IMR-90 (cell line): ENCODE measurements at regions not wholly inside any gene's neighbourhood (a gene's known extent, or its start where the extent isn't known, plus 50 kb on each side); places are given as distances from the start of the nearest gene placed in this dataset.

Source experiments
- ATAC-seq: fragments of 200-7000 bp; cut with Tn5 transposase; 2 replicates; pipeline ENCODE4 v1.9.1; 2020; ENCODE audit warnings: low read depth, mild to moderate bottlenecking, moderate library complexity
- BruUV-seq: library from RNA; stranded (reverse); fragments of 400-500 nt; replicated peaks from 2 replicates; lab custom pipeline; 2021; lab: Mats Ljungman, UMichigan
- CTCF ChIA-PET: fragments of 300-600 bp; formaldehyde crosslinking; extraction: SDS; loops from one replicate; lab custom pipeline; 2021; ENCODE audit warnings: antibody characterized with exemption; lab: Yijun Ruan, JAX
- POLR2A ChIA-PET: fragments of 300-600 bp; sonication (Branson Sonifier 250); formaldehyde crosslinking; loops from one replicate; lab custom pipeline; 2022; ENCODE audit warnings: antibody characterized with exemption; ENCODE audit not compliant: unreplicated experiment; lab: Charles Lee
- DNase-seq: peaks from one replicate; pipeline ENCODE4 v3.0.0; 2013
- H2AFZ ChIP-seq: replicated peaks from 2 replicates; pipeline ENCODE3; 2013; ENCODE audit warnings: low read length, mild to moderate bottlenecking; ENCODE audit not compliant: poor library complexity
- H2AK5ac ChIP-seq: 2 replicates; pipeline ENCODE4 v1.6.1; 2013; ENCODE audit warnings: low read depth, low read length, inconsistent platforms
- H2AK9ac ChIP-seq: replicated peaks from 2 replicates; pipeline ENCODE3; 2013; ENCODE audit warnings: mild to moderate bottlenecking, low read depth, low read length, moderate library complexity; ENCODE audit not compliant: poor library complexity
- H2BK120ac ChIP-seq: 2 replicates; pipeline ENCODE4 v1.6.1; 2013; ENCODE audit warnings: low read depth, low read length, inconsistent platforms
- H2BK15ac ChIP-seq: 3 replicates; pipeline ENCODE4 v1.6.1; 2013; ENCODE audit warnings: low read depth, low read length, inconsistent platforms
- H2BK20ac ChIP-seq: 2 replicates; pipeline ENCODE4 v1.6.1; 2013; ENCODE audit warnings: low read depth, mild to moderate bottlenecking, inconsistent platforms, low read length, moderate library complexity
- H2BK5ac ChIP-seq: 2 replicates; pipeline ENCODE4 v1.6.1; 2013; ENCODE audit warnings: mild to moderate bottlenecking, low read depth, low read length, inconsistent platforms; ENCODE audit not compliant: poor library complexity, severe bottlenecking
- H3K14ac ChIP-seq: replicated peaks from 2 replicates; pipeline ENCODE4 v1.6.1; 2013; ENCODE audit warnings: low read depth, low read length, inconsistent platforms
- H3K18ac ChIP-seq: 2 replicates; pipeline ENCODE4 v1.6.1; 2013; ENCODE audit warnings: low read depth, low read length, control low read depth
- H3K23ac ChIP-seq: 2 replicates; pipeline ENCODE4 v1.6.1; 2013; ENCODE audit warnings: low read depth, low read length, inconsistent platforms
- H3K27ac ChIP-seq: 2 replicates; pipeline ENCODE4 v1.5.1; 2013; ENCODE audit warnings: mild to moderate bottlenecking, control low read depth, low read length; ENCODE audit not compliant: insufficient read depth
- H3K27me3 ChIP-seq: 2 replicates; pipeline ENCODE4 v1.6.1; 2013; ENCODE audit warnings: low read length; ENCODE audit not compliant: control insufficient read depth, insufficient read depth
- H3K36me3 ChIP-seq: 2 replicates; pipeline ENCODE4 v1.6.1; 2013; ENCODE audit warnings: low read length, mixed read lengths; ENCODE audit not compliant: control insufficient read depth, insufficient read depth
- H3K4ac ChIP-seq: 2 replicates; pipeline ENCODE4 v1.6.1; 2013; ENCODE audit warnings: low read depth, low read length, inconsistent platforms
- H3K4me1 ChIP-seq: 2 replicates; pipeline ENCODE4 v1.6.1; 2013; ENCODE audit warnings: low read length, mixed read lengths; ENCODE audit not compliant: control insufficient read depth, insufficient read depth
- H3K4me2 ChIP-seq: 2 replicates; pipeline ENCODE4 v1.6.1; 2013; ENCODE audit warnings: low read depth, mild to moderate bottlenecking, control low read depth, low read length, moderate library complexity
- H3K4me3 ChIP-seq: 2 replicates; pipeline ENCODE4 v1.5.1; 2013; ENCODE audit warnings: low read depth, mild to moderate bottlenecking, control low read depth, low read length, moderate library complexity; ENCODE audit not compliant: insufficient read depth
- H3K56ac ChIP-seq: 2 replicates; pipeline ENCODE4 v1.6.1; 2013; ENCODE audit warnings: low read length, inconsistent platforms; ENCODE audit not compliant: insufficient read depth; ENCODE audit errors: extremely low read depth
- H3K79me1 ChIP-seq, 2 experiments: 2 replicates each; pipeline ENCODE4 v1.6.1; 2013; ENCODE audit warnings: low read length in 2 of 2, inconsistent platforms in 1 of 2, low read depth in 1 of 2
- H3K9ac ChIP-seq: 2 replicates; pipeline ENCODE4 v1.6.1; 2013; ENCODE audit warnings: low read depth, low read length, control low read depth
- H3K9me1 ChIP-seq: 2 replicates; pipeline ENCODE4 v1.6.1; 2013; ENCODE audit warnings: low read length, inconsistent platforms; ENCODE audit not compliant: insufficient read depth
- H3K9me3 ChIP-seq: 2 replicates; pipeline ENCODE4 v1.6.1; 2013; ENCODE audit warnings: low read length; ENCODE audit not compliant: control insufficient read depth, insufficient read depth
- H4K20me1 ChIP-seq: 2 replicates; pipeline ENCODE4 v1.6.1; 2013; ENCODE audit warnings: low read length, inconsistent platforms; ENCODE audit not compliant: insufficient read depth
- H4K5ac ChIP-seq: 2 replicates; pipeline ENCODE4 v1.6.1; 2013; ENCODE audit warnings: mild to moderate bottlenecking, low read depth, low read length, control low read depth
- H4K8ac ChIP-seq, 2 experiments: 2 replicates each; pipeline ENCODE4 v1.6.1; 2013; ENCODE audit warnings: low read depth in 2 of 2, low read length in 2 of 2, control low read depth in 1 of 2, inconsistent platforms in 1 of 2
- H4K91ac ChIP-seq: 2 replicates; pipeline ENCODE4 v1.6.1; 2013; ENCODE audit warnings: low read depth, low read length, inconsistent platforms; ENCODE audit not compliant: insufficient read depth
- BHLHE40 ChIP-seq: fragments of 150-350 bp; IDR thresholded peaks from 2 replicates; pipeline ENCODE4 v1.6.1; 2016; ENCODE audit warnings: mild to moderate bottlenecking, low read depth, low read length
- CEBPB ChIP-seq: IDR thresholded peaks from 2 replicates; pipeline ENCODE4 v1.6.1; 2012; ENCODE audit warnings: low read depth, low read length, improper control_type of control experiment
- MAFK ChIP-seq: IDR thresholded peaks from 2 replicates; pipeline ENCODE4 v1.6.1; 2012; ENCODE audit warnings: low read depth, low read length, improper control_type of control experiment
- MAZ ChIP-seq: IDR thresholded peaks from 2 replicates; pipeline ENCODE4 v1.6.1; 2012; ENCODE audit warnings: low read depth, mild to moderate bottlenecking, low read length, improper control_type of control experiment, moderate library complexity, borderline replicate concordance
- MXI1 ChIP-seq: IDR thresholded peaks from 2 replicates; pipeline ENCODE4 v1.6.1; 2012; ENCODE audit warnings: low read depth, mild to moderate bottlenecking, low read length, moderate library complexity, borderline replicate concordance
- NFE2L2 ChIP-seq: fragments of 150-350 bp; IDR thresholded peaks from 2 replicates; pipeline ENCODE4 v1.6.1; 2016; ENCODE audit warnings: low read depth, mild to moderate bottlenecking, low read length
- POLR2A ChIP-seq: IDR thresholded peaks from 2 replicates; pipeline ENCODE4 v1.6.1; 2012; ENCODE audit warnings: mild to moderate bottlenecking, low read depth, low read length
- RAD21 ChIP-seq: IDR thresholded peaks from 2 replicates; pipeline ENCODE4 v1.6.1; 2012; ENCODE audit warnings: low read length, improper control_type of control experiment
- RCOR1 ChIP-seq: IDR thresholded peaks from 2 replicates; pipeline ENCODE4 v1.6.1; 2012; ENCODE audit warnings: mild to moderate bottlenecking, low read length, improper control_type of control experiment; ENCODE audit not compliant: insufficient replicate concordance
- RFX5 ChIP-seq: IDR thresholded peaks from 2 replicates; pipeline ENCODE4 v1.8.0; 2012; ENCODE audit warnings: low read depth, mild to moderate bottlenecking, low read length, moderate library complexity
- SMC3 ChIP-seq: fragments of 150-350 bp; IDR thresholded peaks from 2 replicates; pipeline ENCODE4 v1.6.1; 2016; ENCODE audit warnings: low read depth, mild to moderate bottlenecking, antibody characterized with exemption, low read length, moderate library complexity
- WGBS, 2 experiments: methylation state at CpG; one replicate each; pipeline versions ENCODE4 v1.1.5 to v1.1.7; 2013; ENCODE audit warnings: missing lambda C conversion rate in 2 of 2; ENCODE audit not compliant: insufficient read length in 1 of 2; ENCODE audit errors: extremely low coverage in 2 of 2; 5-methylcytosine and 5-hydroxymethylcytosine counted together
- dilution Hi-C: fragments of 300-500 bp; cut with HindIII; formaldehyde crosslinking; loops from one replicate; pipeline ENCODE4 v1.14.3; 2018; ENCODE audit warnings: low sequenced_read_pairs; ENCODE audit not compliant: unreplicated experiment
- in situ Hi-C: fragments of 300-500 bp; cut with MboI; formaldehyde crosslinking; loops from 3 replicates; pipeline ENCODE4 v1.14.3; 2019; ENCODE audit warnings: low sequenced_read_pairs, inconsistent platforms, mixed read lengths
- intact Hi-C: fragments of 100-400 bp; cut with micrococcal nuclease; formaldehyde crosslinking; loops from 2 replicates; pipeline ENCODE4 v1.10.0; 2022
- TF ChIP-seq, protein P1 (sequence below): fragments of 150-350 bp; IDR thresholded peaks from 2 replicates; pipeline ENCODE4 v1.6.1; 2016; ENCODE audit warnings: low read depth, mild to moderate bottlenecking, low read length, moderate library complexity, borderline replicate concordance
- TF ChIP-seq, protein P2 (sequence below): conservative IDR thresholded peaks from 2 replicates; pipeline ENCODE4 v1.5.1; 2012; ENCODE audit warnings: mild to moderate bottlenecking, low read depth, low read length, improper control_type of control experiment
- TF ChIP-seq, protein P3 (sequence below): fragments of 150-350 bp; IDR thresholded peaks from 2 replicates; pipeline ENCODE4 v1.6.1; 2017; ENCODE audit warnings: mild to moderate bottlenecking, antibody characterized with exemption, low read length, low read depth

DNA sequence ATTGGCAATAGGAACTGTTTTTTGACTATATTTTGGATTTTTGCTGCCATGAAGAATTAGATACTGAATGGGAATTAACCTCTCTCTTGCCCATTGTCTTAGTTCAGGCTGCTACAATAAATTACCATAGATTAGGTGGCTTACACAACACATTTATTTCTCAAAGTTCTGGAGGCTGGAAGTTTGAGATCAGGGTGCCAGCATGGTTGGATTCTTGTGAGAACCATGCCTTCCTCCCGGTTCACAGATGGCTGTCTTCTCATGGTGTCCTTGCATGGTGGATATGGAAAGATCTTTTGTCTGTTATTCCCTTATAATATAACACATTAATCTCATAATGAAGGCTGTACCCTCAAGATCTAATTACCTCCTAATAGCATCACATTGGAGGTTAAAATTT lies 836.4 kb downstream of the SLC4A3 start:
- H4K20me1 ChIP-seq, result no peaks in the 10 kb centered on the region
- no peak overlapping the region for H2BK20ac ChIP-seq
- no peaks in the 10 kb centered on the region for H3K79me1 ChIP-seq
- no peaks in the 10 kb centered on the region for H3K9me3 ChIP-seq
- no peak overlapping the region for H4K8ac ChIP-seq
- no peak overlapping the region for H3K56ac ChIP-seq
- dilution Hi-C loops, result no loop called here
- H3K18ac ChIP-seq, result no peak overlapping the region
- H3K14ac ChIP-seq, result no peak overlapping the region
- in situ Hi-C loops, result no loop called here
- no peak overlapping the region for H3K9ac ChIP-seq
- TF ChIP-seq, protein P1, sequence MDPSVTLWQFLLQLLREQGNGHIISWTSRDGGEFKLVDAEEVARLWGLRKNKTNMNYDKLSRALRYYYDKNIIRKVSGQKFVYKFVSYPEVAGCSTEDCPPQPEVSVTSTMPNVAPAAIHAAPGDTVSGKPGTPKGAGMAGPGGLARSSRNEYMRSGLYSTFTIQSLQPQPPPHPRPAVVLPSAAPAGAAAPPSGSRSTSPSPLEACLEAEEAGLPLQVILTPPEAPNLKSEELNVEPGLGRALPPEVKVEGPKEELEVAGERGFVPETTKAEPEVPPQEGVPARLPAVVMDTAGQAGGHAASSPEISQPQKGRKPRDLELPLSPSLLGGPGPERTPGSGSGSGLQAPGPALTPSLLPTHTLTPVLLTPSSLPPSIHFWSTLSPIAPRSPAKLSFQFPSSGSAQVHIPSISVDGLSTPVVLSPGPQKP, result no peak
- TF ChIP-seq MAFK, result no peak
- TF ChIP-seq CEBPB, result no peak
- TF ChIP-seq POLR2A, result no peak
- TF ChIP-seq NFE2L2, result no peak
- no peak for TF ChIP-seq RAD21
- TF ChIP-seq RFX5, result no peak
- no peak for TF ChIP-seq SMC3
- no peak for TF ChIP-seq BHLHE40
- no peak for TF ChIP-seq MAZ
- TF ChIP-seq RCOR1, result no peak
- TF ChIP-seq, protein P2, sequence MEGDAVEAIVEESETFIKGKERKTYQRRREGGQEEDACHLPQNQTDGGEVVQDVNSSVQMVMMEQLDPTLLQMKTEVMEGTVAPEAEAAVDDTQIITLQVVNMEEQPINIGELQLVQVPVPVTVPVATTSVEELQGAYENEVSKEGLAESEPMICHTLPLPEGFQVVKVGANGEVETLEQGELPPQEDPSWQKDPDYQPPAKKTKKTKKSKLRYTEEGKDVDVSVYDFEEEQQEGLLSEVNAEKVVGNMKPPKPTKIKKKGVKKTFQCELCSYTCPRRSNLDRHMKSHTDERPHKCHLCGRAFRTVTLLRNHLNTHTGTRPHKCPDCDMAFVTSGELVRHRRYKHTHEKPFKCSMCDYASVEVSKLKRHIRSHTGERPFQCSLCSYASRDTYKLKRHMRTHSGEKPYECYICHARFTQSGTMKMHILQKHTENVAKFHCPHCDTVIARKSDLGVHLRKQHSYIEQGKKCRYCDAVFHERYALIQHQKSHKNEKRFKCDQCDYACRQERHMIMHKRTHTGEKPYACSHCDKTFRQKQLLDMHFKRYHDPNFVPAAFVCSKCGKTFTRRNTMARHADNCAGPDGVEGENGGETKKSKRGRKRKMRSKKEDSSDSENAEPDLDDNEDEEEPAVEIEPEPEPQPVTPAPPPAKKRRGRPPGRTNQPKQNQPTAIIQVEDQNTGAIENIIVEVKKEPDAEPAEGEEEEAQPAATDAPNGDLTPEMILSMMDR, result no peak
- no peak for TF ChIP-seq MXI1
- TF ChIP-seq, protein P3, sequence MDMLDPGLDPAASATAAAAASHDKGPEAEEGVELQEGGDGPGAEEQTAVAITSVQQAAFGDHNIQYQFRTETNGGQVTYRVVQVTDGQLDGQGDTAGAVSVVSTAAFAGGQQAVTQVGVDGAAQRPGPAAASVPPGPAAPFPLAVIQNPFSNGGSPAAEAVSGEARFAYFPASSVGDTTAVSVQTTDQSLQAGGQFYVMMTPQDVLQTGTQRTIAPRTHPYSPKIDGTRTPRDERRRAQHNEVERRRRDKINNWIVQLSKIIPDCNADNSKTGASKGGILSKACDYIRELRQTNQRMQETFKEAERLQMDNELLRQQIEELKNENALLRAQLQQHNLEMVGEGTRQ, result no peak
- no peak overlapping the region for H2AK9ac ChIP-seq
- H3K4me1 ChIP-seq, result peaks cover 2% of the 10 kb centered on the region; the same call in 1 of the 2 replicates
- no peak overlapping the region for H4K5ac ChIP-seq
- DNase-seq, result no peak
- H3K9me1 ChIP-seq, result peaks cover 3% of the 10 kb centered on the region; the same call in 1 of the 2 replicates
- H2BK120ac ChIP-seq, result no peak overlapping the region
- no peak overlapping the region for H3K4ac ChIP-seq
- H2BK15ac ChIP-seq, result no peak overlapping the region
- no peak overlapping the region for H3K4me2 ChIP-seq
- ATAC-seq, result no peak
- CTCF ChIA-PET, result no interaction called here
- no peak overlapping the region for H4K91ac ChIP-seq
- no peak overlapping the region for H2BK5ac ChIP-seq
- no peak overlapping the region for H3K27ac ChIP-seq
- H3K27me3 ChIP-seq, result no peaks in the 10 kb centered on the region
- no peak overlapping the region for H3K23ac ChIP-seq
- intact Hi-C loops, result loop anchor here (10.0 kb wide), 1 partner anchor 729 kb away; no protein-coding TSS in a partner anchor
- no peak overlapping the region for H2AK5ac ChIP-seq
- H3K4me3 ChIP-seq, result no peak overlapping the region
- BruUV-seq, result no TSS peak
- H2AFZ ChIP-seq, result no peak overlapping the region
- WGBS, 2 experiments, result no CpG with 5 or more reads among the region's 1 CpG
- POLR2A ChIA-PET, result no interaction called here
- no peaks in the 10 kb centered on the region for H3K36me3 ChIP-seq
